ENCODE measurements at regions not wholly inside any gene's neighbourhood (a gene's known extent, or its start where the extent isn't known, plus 50 kb on each side); places are given as distances from the start of the nearest gene placed in this dataset.
A peak's percentile ranks its signal among the peaks of the same experiment; 100 is the strongest.

DNA sequence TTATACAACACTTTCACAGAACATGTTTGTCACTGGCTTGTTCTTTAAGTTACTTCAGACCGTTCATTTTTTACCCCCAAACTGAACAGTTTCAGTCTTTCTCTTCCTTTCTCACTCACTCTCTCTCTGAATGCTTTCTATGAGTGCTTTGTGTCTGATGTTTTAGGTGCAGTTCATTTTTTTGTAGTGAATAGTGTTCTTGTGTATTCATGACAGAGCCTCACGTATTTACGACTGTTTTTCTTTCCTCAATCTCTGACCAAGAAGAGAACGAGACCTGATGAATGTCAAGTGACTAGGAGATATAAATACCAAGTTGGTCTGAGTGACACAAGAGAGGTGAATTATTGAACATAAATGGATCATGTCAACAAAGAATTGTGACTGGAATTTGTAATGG, 1525.0 kb upstream of the MIR17HG start:
- BruUV-seq (replicated peaks) = no TSS peak
- H3K4me2 ChIP-seq (ENCODE audit: insufficient read depth, low read length) = no peak overlapping the region
- no peak overlapping the region for H3K27ac ChIP-seq (ENCODE audit: extremely low read depth, low read depth, low read length)
- H3K4me1 ChIP-seq (replicated peaks in 1 of 2; ENCODE audit: control insufficient read depth in 2 of 2, insufficient read depth in 2 of 2, low read length in 2 of 2) = no peaks in the 10 kb centered on the region
- no peak for FAIRE-seq
- intact Hi-C loops (cut with micrococcal nuclease) = no loop called here
- no peak for ATAC-seq
- CTCF ChIA-PET (ENCODE audit: low intra/inter-chr PET ratio) = no interaction called here
- no peaks in the 10 kb centered on the region for H3K9me3 ChIP-seq (replicated peaks; ENCODE audit: control insufficient read depth, insufficient read depth, low read depth, low read length)
- TF ChIP-seq, protein P1, sequence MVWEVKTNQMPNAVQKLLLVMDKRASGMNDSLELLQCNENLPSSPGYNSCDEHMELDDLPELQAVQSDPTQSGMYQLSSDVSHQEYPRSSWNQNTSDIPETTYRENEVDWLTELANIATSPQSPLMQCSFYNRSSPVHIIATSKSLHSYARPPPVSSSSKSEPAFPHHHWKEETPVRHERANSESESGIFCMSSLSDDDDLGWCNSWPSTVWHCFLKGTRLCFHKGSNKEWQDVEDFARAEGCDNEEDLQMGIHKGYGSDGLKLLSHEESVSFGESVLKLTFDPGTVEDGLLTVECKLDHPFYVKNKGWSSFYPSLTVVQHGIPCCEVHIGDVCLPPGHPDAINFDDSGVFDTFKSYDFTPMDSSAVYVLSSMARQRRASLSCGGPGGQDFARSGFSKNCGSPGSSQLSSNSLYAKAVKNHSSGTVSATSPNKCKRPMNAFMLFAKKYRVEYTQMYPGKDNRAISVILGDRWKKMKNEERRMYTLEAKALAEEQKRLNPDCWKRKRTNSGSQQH (CRISPR knock-in tag; IDR thresholded peaks at IDR 0.05) = no peak
- TF ChIP-seq ZNF699 (CRISPR knock-in tag; IDR thresholded peaks at IDR 0.05; ENCODE audit: insufficient replicate concordance) (peak; percentile 66), NR3C1 (CRISPR knock-in tag; IDR thresholded peaks at IDR 0.05) (no peak), RHOXF2B (CRISPR knock-in tag; conservative IDR thresholded peaks at IDR 0.05) (0 out of 2 replicates have a peak, but pooled peaks have one; percentile 20), ZNF507 (tag; conservative IDR thresholded peaks at IDR 0.05) (no peak), ZBTB7A (IDR thresholded peaks at IDR 0.05; ENCODE audit: borderline replicate concordance, control insufficient read depth, low read depth, low read length) (no peak), NCOA6 (IDR thresholded peaks at IDR 0.05) (peak; percentile 14; the same call in 1 of the 2 replicates), FOXJ2 (tag; IDR thresholded peaks at IDR 0.05) (no peak), RFX7 (CRISPR knock-in tag; IDR thresholded peaks at IDR 0.05) (0 out of 2 replicates have a peak, but pooled peaks have one; percentile 33), CBFA2T2 (conservative IDR thresholded peaks at IDR 0.05) (0 out of 2 replicates have a peak, but pooled peaks have one; percentile 13), ZNF165 (CRISPR knock-in tag; IDR thresholded peaks at IDR 0.05; ENCODE audit: borderline replicate concordance) (no peak), CTBP1 (IDR thresholded peaks at IDR 0.05; ENCODE audit: borderline replicate concordance) (no peak), CEBPB (tag; IDR thresholded peaks at IDR 0.05) (no peak), RBM17 (IDR thresholded peaks at IDR 0.05; ENCODE audit: borderline replicate concordance, low read depth, low read length) (no peak)
- TF ChIP-seq, protein P2, sequence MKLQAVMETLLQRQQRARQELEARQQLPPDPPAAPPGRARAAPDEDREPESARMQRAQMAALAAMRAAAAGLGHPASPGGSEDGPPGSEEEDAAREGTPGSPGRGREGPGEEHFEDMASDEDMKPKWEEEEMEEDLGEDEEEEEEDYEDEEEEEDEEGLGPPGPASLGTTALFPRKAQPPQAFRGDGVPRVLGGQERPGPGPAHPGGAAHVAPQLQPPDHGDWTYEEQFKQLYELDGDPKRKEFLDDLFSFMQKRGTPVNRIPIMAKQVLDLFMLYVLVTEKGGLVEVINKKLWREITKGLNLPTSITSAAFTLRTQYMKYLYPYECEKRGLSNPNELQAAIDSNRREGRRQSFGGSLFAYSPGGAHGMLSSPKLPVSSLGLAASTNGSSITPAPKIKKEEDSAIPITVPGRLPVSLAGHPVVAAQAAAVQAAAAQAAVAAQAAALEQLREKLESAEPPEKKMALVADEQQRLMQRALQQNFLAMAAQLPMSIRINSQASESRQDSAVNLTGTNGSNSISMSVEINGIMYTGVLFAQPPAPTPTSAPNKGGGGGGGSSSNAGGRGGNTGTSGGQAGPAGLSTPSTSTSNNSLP (IDR thresholded peaks at IDR 0.05; ENCODE audit: borderline replicate concordance, low read depth, low read length) = no peak
- TF ChIP-seq, protein P3, sequence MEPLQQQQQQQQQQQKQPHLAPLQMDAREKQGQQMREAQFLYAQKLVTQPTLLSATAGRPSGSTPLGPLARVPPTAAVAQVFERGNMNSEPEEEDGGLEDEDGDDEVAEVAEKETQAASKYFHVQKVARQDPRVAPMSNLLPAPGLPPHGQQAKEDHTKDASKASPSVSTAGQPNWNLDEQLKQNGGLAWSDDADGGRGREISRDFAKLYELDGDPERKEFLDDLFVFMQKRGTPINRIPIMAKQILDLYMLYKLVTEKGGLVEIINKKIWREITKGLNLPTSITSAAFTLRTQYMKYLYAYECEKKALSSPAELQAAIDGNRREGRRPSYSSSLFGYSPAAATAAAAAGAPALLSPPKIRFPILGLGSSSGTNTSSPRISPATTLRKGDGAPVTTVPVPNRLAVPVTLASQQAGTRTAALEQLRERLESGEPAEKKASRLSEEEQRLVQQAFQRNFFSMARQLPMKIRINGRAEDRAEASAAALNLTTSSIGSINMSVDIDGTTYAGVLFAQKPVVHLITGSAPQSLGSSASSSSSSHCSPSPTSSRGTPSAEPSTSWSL (CRISPR knock-in tag; IDR thresholded peaks at IDR 0.05; ENCODE audit: borderline replicate concordance) = no peak
- TF ChIP-seq, protein P4, sequence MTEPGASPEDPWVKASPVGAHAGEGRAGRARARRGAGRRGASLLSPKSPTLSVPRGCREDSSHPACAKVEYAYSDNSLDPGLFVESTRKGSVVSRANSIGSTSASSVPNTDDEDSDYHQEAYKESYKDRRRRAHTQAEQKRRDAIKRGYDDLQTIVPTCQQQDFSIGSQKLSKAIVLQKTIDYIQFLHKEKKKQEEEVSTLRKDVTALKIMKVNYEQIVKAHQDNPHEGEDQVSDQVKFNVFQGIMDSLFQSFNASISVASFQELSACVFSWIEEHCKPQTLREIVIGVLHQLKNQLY (CRISPR knock-in tag; conservative IDR thresholded peaks at IDR 0.05) = no peak
- H4K20me1 ChIP-seq (replicated peaks; ENCODE audit: control insufficient read depth, insufficient read depth, low read length) = no peaks in the 10 kb centered on the region
- H3K79me2 ChIP-seq (ENCODE audit: control insufficient read depth, insufficient read depth, low read length) = no peaks in the 10 kb centered on the region
- H2AFZ ChIP-seq (ENCODE audit: low read depth, low read length) = no peak overlapping the region
- POLR2A ChIA-PET = no interaction called here
- H3K9ac ChIP-seq (ENCODE audit: insufficient read depth in 1 of 2, low read depth in 2 of 2, low read length in 2 of 2) = no peak overlapping the region
- no peaks in the 10 kb centered on the region for H3K36me3 ChIP-seq (ENCODE audit: control insufficient read depth, insufficient read depth, low read length)
- no peak overlapping the region for H3K4me3 ChIP-seq
- 2% methylated on average over 4 of the region's 4 CpGs for WGBS (ENCODE audit: insufficient coverage, low coverage, missing lambda C conversion rate)
- no peak for DNase-seq (ENCODE audit: extremely low read depth in 1 of 4, low spot score in 3 of 4)
- H3K27me3 ChIP-seq (ENCODE audit: control insufficient read depth in 2 of 2, insufficient read depth in 2 of 2, low read length in 2 of 2) = no peaks in the 10 kb centered on the region
- in situ Hi-C loops (cut with MboI) = no loop called here
- H3K9me1 ChIP-seq (ENCODE audit: control insufficient read depth, insufficient read depth, low read length) = no peaks in the 10 kb centered on the region

Measured in K562 (cell line).